ENCODE measurements at regions not wholly inside any gene's neighbourhood (a gene's known extent, or its start where the extent isn't known, plus 50 kb on each side); places are given as distances from the start of the nearest gene placed in this dataset.

DNA sequence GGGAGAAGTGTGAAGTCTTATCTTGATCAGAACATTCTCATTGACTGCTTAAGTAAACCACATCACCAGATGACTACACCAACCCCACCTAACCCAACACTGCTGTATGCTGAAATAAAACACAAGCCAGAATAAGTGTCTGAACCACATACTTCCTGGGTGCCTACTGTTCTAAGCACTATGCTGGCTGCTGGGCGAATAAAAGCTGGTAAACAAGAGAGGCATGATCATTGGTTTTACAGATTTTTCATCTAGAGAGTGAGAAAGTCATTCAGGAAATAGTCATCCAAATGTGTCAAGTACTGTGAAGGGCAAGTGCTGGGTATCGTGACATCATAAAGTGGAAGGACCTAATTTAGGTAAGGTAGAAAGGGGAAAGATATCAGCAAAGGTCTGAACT is 199.0 kb upstream of the SOX9 start:
- no peak for DNase-seq (ENCODE audit: low spot score)

DNA sequence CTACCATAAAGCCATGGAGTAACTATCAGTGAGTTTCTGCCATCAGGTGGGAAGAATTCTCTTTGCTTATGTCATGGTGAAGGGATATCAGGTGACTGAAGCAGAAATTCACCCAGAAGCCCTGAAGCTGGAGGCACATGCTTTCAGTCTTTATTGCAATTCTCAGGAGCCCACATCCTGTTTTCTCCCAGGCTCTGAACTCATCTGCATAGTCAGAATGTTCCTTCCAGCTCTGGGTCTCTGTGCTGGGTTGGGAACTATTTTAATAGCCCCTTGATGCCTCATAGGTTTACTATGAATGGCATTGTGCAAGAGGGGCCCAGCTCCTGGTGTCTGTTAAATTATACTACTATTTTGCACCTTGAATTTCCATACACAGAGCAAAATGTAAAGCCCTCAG is 198.4 kb upstream of the SOX9 start:
- DNase-seq (ENCODE audit: low spot score): peak; percentile 29

DNA sequence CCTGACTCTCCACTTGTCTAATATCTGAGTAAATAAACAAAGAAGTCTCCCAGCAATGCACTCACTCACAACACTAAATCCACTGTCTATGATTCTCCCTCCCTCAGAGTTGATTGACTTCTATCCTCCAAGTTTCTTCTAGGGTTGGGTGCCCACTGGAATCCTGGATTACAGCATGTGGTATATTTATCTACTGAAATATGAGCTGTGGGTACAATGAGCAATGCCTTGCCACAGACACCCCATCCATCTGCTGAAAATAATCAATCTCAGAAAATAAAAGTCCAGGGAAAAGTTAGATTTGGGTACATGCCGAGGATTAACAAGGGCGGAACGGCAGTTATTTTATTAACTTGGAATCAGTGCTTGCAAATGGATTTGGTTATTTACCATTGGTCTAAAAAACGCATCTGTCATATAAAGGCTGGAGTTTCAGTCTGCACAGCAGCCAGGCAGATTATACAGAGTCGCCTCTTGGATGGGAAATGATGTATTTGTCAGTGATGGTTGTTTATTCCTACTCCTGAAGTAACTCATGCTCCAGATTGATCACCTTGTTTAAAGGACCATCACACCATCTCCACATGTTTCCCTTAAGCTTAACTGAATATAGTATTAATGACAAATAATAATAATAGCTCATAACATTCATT is 193.9 kb upstream of the SOX9 start:
- DNase-seq (ENCODE audit: low spot score): no peak

DNA sequence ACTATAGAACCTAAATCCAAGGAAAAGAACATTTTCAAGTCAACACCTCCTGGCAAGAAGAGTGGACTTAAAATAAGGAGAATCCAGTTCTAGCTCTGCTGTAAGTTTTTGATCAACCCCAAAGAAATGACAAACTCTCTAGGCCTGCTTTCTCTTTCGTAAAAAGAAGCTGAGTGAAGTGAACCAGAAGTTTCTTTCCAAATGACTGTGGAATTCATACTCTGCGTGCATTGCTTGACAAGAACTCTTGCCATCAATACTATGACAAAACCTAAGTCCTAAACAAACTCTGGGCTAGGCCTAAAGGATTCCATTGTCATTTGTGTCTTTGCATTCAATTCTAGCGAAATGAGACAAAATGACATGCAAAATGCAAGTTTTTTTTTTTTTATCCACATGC is 187.5 kb upstream of the SOX9 start:
- DNase-seq (ENCODE audit: low spot score): no peak

DNA sequence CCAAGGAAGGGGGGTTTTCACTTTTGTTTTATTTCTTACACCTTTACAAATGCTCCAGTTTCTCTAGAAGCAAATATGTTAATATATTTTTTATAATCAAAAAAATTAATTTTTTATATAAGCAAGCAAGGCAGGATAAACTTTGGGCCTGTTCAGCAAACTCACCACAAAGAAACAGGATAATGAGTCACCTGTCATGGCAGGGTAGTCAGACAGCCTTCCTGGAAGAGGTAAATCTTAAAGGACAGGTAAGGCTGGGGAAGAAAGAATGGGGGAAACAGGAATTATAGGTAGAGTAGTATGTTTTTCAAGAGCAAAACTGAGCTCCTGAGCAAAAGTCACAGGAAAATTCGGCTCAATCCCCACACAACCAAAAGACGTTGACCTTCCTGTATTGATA is 186.3 kb upstream of the SOX9 start:
- no peak for DNase-seq (ENCODE audit: low spot score)

DNA sequence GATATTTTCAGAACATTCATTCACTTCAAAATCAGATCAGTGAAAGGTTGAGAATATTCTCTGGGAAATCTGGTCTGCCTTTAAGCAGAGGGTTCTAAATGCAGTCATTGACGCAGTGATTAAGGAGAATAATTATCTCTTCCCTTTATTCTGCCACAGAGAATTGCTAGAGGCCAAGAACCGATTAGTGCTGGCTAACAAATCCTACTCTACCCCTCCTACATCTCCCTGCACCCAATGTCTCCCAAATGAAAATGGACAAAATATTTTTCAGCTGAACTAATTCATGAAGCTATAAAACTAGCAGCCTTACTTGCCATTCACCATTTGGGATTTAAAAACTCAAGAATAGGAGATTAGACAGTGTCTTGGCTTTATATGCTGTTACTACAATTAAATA is 185.5 kb upstream of the SOX9 start:
- DNase-seq (ENCODE audit: low spot score): no peak

DNA sequence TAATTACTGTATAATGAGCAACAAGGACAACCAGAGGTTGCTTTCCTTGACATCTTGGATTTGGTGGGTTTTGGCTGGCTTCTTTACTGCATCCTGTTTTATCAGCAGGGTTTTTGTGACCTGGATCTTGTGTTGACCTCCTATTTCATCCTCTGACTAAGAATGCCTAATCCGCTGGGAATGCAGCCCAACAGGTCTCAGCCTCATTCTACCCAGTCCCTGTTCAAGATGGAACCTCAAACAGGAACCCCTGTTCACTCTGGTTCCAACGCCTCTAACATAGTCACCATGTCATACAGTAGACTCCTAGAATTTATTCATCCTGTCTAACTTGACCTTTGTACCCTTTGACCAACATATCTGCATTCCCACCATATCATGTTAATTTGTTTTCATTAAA is 183.8 kb upstream of the SOX9 start:
- DNase-seq (ENCODE audit: low spot score): no peak

DNA sequence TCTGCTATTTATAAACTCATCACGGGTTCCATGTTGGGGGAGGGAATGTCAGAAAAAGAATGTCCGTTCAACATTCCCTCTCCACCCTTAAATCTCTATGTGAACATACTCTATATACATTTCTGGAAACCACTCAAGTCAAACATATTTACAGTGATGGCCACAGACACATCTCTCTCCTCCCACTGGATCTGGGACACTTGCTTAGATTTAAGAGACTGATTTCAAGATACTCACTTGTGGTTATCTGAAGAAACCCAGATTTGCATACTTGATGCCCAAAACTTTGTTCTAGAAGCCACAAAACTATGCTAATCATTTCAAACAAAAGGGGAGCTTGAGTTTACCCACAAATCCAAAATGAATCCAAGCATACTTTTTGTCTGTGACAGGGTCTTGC is 182.9 kb upstream of the SOX9 start:
- DNase-seq (ENCODE audit: low spot score): no peak

DNA sequence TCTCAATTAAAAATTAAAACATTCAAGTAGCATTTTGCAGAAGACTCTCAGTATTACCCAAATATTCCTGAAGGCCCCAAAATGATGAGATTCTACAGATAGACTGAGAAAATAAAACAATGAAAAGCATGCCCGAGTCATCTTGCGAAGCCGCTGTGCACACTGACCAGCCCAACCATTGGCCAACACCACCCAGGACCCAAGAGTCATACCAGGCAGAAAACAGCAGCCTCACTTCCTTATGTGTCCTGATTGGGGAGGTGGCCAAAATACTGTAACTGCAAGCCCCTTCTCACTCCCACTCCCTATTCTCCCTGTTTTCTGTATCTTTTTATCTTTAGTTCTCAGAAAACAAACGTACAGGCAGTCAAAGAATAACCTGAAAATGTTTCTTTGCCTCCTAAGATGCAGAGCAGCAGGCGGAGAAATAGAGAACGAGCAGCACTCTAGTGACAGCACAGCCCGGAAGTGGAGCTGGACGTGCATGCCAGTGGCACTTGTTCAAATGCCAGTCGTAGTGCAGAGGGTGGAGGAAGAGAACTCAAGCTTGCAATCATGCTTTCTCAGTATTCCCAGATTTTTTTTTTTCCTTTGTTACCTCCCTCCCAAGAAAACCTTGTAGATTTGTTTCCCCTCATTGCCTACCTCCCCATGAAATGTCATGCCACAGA is 182.3 kb upstream of the SOX9 start:
- DNase-seq (ENCODE audit: low spot score): no peak

DNA sequence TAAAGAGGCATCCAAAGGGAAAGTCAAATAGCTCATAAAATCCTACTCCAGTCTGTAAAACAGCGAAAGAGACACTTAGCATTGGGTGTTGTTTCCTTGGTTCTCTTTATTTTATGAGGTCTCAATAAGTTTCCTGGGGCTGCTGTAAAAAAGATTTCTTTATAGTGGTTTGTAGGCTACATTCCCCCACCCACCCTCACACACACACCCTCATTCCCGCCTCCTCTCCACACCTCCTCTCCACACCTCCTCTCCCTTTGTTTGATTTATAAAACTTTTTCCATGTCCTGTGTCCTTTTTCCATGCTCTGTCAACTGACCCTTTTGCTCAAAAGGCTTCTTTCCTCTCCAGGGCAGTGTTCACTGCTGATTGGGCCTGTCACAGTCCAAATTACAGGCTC is 178.9 kb upstream of the SOX9 start:
- DNase-seq (ENCODE audit: low spot score): no peak

DNA sequence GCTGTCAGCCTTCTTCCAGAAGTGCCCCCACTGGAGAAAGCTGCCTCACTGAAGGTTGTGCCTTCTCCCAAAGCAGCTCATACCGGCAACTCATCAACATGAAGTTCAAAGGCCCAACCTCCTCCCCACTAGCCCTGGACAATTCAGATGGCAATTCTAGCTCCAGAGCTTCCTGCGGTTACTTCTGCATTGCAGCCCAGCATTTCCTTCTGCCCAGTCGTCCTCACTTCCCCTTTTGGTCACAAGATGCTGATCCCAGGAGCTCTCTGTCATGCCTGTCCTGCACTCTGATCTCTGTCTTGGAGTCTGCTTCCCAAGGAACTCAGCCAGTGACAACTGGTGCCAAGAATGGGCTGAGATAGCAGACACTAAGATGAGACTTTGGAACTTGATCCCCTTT is 178.2 kb upstream of the SOX9 start:
- DNase-seq (ENCODE audit: low spot score): no peak

DNA sequence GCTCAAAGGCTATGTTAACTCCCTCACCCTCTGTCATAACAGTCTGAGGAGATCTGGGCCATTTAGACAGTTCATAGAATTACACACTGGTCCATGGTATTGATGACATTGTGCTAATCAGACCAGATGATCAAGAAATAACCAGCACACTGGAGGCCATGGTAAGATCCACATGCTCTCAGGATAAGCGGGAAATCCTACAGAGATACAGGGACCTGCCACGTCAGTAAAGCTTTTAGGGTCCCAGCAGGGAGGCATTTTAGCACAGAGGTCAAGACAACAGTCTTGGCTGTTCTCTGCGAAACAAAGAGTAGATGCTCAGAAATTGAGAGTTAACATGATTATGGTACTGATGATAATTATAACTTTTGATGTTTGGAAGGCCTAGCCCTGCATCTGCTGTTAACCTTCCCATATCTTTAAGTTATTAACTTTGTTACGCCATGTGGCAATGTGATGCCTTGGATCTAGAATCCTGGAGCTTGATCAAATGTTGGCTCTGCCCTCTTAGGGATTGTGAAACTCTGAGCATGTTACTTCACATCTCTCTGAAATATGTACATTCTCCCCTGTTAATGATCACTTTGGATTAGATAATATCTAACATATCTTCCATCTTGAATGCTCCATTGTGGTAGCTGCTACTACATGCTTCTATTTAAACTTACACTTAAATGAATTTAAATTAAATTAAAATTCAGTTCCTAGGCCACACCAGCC is 172.0 kb upstream of the SOX9 start:
- DNase-seq (ENCODE audit: low spot score): no peak

DNA sequence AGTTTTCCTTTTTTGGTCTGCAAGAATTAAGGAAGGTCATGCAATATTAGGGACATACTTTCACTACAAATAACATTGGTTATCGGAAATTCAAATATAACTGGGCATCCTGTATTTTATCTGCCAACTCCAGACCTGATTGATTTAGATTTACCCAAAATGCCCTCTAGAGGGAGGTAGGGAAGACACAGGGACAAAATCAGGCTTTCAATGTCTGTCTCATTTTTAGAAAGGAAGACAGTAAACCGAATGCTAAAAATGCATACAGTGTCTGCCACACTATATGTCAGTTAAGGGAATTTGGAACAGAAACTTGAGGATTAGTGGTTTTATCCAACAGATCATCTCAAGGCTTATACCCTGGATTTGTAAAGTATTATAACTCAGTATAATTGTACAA is 161.7 kb upstream of the SOX9 start:
- no peak for DNase-seq (ENCODE audit: low spot score)

DNA sequence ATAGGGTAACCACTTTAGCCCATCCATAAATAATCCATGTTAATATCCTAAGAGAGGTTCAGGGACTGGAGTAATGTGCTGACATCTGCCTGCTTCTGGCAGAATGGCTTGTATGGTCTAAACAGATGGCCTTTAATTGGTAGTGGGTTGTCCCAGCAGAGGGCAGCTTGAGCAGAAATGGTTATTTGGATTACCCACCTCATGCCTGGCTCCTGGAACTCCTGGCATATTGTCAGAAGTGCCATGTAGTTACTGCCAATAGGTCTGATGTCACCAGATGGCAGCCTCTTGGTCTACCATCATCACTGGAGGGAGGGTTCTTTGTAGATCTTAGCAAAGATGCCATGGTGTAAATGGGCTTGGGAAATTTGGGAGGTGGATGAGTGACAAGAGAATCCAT is 157.5 kb upstream of the SOX9 start:
- DNase-seq (ENCODE audit: low spot score): no peak

DNA sequence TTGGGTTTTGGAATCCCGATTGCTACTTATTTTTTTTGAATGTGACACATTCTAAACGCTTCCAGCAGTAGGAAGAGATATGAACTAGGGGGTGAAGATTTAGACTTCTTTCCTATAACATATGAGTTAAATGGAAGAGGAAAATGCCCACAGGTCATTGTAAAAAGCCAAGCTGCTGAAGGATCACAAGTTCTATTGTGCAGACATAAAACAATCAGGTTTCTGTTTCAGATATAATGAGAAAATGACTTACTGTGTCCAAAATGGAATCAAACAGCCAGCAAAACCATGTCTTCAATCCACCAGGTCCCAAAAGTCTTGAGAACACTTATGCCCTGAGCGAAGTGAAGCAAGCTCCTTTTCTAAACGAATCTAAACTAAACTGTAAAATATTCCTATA is 157.0 kb upstream of the SOX9 start:
- DNase-seq (ENCODE audit: low spot score): no peak

DNA sequence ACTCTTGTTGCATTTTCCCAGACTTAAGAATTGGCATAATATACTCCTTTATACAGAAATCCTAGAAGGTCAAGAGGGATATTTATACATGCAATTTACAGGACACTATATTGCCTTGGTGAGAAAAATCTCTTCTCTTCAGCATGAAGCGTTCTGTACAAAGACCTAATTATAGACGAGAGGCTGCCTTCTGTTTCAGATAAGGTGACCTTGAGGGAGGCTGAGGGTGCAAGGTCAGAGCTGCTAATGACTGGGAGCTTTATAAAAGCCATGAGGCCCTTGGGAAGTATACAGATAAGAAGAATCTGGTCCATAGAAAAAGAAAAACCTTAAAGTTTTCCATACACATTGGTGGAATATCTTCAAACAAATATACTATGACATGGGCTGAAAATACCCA is 156.3 kb upstream of the SOX9 start:
- DNase-seq (ENCODE audit: low spot score): no peak

DNA sequence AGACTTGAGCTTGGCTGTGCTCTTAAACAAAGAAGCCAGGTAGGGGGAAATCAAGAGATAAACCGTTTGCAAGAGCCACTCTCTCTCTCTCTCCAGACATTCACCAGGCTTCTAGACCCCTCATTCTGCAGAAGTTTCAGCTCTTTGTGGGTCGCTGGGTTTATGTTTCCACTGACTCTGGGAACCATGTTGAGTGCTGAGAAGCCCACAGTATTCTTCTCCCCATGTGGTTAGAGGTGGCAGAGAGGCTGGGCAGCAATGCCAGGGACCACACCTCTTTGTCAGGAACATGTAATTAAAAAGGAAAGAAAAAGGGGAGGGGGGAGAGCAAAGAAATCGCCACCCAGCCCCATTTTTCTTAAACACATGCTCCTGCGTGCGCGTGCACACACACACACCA is 154.8 kb upstream of the SOX9 start:
- DNase-seq (ENCODE audit: low spot score): no peak

DNA sequence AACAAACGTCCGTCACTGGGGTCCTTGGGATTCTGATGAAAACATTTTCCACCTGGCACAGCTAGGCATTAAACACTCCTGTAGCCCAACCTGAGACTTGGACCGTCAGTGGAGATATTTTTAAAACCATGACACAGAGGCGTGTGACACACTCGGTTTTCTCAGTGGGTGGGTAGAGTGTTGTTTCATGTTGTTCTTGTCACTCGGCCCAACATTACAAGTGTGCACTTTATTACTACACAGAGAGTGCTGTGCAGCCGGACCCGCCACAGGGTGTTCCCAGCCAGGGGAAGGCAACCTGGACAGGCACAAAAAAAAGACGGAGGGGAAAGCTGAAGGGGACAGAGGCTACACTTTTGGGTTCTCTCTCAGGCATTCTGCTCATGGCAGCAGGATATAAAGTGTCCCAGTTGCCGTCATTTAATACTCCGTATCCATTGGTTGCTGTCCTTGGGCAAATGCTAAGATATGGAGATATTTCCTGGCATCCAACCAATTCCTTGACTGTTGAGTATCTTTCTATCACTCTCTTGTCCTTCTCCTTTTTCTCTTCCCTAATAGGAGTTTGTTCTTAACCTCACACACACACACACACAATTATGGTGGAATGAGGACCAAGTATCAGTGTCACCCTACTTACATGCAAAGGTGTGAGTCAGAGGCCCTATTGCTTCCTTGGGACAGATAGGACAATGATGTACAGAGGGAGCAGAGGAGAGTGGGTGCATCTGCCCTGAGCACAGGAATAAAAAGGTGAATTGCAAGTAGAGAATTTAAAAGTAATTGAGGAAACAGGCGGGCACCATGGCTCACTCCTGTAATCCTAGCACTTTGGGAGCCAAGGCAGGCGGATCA is 154.1 kb upstream of the SOX9 start:
- DNase-seq (ENCODE audit: low spot score): no peak

DNA sequence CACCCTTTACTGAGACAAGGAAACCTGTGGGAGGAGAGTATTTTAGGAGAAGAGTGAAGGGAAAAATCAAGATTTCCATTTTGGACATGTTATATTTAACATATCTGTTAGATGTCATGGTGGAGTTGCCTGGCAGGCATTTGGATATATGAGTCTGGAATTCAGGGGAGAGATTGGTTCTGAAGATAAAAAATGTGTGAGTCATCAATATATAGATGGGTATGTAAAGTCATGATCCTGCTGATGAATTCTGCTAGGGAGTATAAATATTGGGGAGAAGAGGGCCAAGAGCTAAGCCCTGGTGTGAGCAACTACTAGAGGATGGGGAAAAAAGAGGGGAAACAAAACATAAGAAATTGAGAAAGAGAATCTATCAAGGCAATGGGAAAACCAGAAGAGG is 151.3 kb upstream of the SOX9 start:
- no peak for DNase-seq (ENCODE audit: low spot score)

DNA sequence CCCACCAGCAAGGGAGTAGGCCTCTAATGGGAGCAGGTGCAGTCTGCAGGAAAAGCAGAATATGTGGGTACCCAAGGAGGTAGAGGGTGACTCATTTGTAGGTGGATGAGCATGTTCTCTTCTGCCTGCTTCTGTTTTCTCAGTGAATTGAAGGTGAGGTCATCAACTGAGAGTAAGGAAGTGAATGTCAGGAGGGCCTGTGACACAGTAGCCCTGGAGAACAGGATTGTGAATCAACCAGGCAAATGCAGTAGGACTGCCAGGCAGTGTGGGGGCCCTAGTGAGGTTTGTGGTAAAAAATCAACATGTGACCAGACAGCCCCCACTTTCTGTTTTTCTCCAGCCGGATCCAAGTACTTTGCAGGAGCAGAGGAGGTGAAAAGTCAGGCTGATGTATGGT is 150.5 kb upstream of the SOX9 start:
- no peak for DNase-seq (ENCODE audit: low spot score)

DNA sequence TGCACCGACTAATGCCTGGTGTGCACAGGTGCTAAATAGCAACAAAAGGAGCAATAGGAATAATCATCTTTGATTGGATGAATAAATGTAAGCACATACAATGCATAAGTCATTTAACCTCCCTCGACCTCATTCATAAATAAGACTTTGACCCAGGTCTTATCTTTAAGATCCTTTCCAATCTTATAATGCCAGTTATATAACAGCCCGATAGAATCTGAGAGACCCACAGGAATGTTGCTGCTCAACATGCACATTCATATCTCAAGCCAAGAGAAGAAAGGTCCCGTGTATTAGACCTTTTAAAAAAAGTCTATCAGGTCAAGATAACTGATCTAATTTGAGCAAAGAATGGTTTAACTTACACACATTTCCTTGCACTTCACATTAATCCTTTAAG is 146.8 kb upstream of the SOX9 start:
- DNase-seq (ENCODE audit: low spot score): no peak

DNA sequence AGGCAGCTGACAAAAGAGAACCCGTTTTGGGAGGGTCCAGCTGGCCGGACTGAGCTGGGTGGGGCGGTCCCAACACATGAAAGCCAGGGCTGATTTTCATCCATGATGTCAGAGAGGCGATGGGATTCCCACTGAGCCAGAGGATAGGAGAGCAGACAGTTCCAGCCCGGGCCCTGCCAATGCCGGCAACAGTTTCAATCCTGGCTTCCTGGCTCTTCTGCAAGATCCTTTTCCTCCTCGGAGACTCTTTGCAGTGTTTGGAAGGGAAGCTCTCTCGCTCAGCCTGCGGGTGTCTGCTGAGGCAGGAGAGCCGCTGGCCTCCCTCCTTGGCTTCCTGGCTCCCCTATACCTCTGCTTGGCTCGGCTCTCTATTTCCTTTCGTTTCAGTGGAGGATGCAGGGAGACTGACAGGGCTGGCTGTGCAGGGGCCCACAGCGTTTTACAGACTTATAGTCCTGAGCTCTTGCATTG is 145.5 kb upstream of the SOX9 start:
- DNase-seq (ENCODE audit: low spot score): no peak
